ENCODE measurements at regions not wholly inside any gene's neighbourhood (a gene's known extent, or its start where the extent isn't known, plus 50 kb on each side); places are given as distances from the start of the nearest gene placed in this dataset.

DNA sequence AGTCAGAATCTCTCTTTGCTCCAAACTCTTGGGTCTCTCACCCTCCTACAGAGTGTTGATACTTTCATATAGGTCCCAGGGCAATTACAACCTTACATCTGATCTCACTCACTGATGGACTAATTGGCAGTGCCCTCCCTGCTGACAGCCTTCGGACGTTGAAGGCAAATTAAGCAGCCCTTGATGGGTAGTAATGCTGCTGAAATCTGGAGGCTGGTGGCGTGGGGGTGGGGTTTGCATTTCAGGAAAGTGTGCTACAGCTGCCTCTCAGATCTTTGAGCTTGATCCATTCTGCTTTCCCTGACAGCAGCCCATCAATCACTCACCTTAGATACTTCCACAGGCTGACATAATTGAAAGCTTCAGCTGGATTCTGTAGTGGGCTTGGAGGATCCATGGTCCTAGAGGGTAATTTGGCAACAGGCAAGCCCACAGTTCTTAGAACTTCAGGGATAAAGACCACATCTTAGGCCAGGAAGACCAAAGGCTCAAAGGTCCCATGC lies 349.1 kb upstream of the PODXL start:
- H3K27me3 ChIP-seq (ENCODE audit: control insufficient read depth, insufficient read depth, low read length), result peaks cover 42% of the 10 kb centered on the region
- H3K9me3 ChIP-seq (ENCODE audit: control insufficient read depth, low read depth, low read length), result no peaks in the 10 kb centered on the region
- no peaks in the 10 kb centered on the region for H3K36me3 ChIP-seq (ENCODE audit: control insufficient read depth, low read depth, low read length)
- H3K4me3 ChIP-seq (ENCODE audit: low read length), result no peak overlapping the region
- H3K9ac ChIP-seq (ENCODE audit: low read length), result no peak overlapping the region
- H3K27ac ChIP-seq (ENCODE audit: low read length), result no peak overlapping the region
- H3K4me1 ChIP-seq (ENCODE audit: control insufficient read depth, low read depth, low read length), result no peaks in the 10 kb centered on the region

DNA sequence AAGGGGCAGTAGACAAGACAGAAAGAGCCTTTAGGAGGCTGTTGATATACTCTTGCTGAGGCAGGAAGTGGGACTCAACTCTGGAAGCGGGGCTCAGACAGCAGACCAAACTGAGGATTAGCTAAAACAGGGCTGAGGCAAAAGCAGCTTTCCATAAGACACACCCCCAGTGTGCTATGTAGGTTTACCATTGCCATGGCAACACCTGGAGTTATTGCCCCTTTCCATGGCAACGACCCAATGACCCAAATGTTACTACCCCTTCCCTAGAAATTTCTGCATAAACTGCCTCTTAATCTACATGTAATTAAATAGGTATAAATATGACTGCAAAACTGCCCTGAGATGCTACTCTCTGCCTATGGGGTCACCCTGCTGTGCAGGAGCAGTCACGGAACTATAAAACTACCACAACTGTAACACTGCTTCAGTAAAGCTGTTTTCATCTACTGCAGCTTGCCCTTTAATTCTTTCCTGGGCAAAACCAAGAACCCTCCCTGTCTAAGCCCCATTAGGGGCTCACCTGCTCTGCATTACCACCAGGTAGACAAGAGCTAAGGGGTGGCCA lies 348.4 kb upstream of the PODXL start:
- H3K4me1 ChIP-seq (ENCODE audit: control insufficient read depth, low read depth, low read length), result no peaks in the 10 kb centered on the region
- no peak overlapping the region for H3K27ac ChIP-seq (ENCODE audit: low read length)
- H3K9ac ChIP-seq (ENCODE audit: low read length), result no peak overlapping the region
- peaks cover 35% of the 10 kb centered on the region for H3K27me3 ChIP-seq (ENCODE audit: control insufficient read depth, insufficient read depth, low read length)
- H3K36me3 ChIP-seq (ENCODE audit: control insufficient read depth, low read depth, low read length), result no peaks in the 10 kb centered on the region
- no peaks in the 10 kb centered on the region for H3K9me3 ChIP-seq (ENCODE audit: control insufficient read depth, low read depth, low read length)
- H3K4me3 ChIP-seq (ENCODE audit: low read length), result no peak overlapping the region

DNA sequence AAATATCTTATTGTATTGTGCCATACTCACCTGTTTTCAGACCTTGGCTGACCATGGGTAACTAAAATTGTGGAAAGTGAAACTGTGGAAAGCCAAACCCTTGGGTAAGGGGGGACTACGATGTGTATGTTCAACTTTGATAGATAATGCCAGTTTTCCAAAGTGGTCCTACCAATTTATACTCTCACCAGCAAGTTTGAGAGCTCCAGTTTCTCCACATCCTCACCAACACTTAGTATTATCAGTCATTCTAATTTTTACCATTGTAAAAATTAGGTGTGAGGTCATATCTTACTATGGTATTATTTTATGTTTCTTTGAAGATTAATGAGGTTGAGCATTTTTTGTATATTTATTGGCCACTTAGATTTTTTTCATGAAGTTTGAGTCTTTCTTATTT lies 346.9 kb upstream of the PODXL start:
- no peak overlapping the region for H3K4me3 ChIP-seq (ENCODE audit: low read length)
- H3K4me1 ChIP-seq (ENCODE audit: control insufficient read depth, low read depth, low read length), result no peaks in the 10 kb centered on the region
- H3K9ac ChIP-seq (ENCODE audit: low read length), result no peak overlapping the region
- no peak overlapping the region for H3K27ac ChIP-seq (ENCODE audit: low read length)
- no peaks in the 10 kb centered on the region for H3K9me3 ChIP-seq (ENCODE audit: control insufficient read depth, low read depth, low read length)
- peaks cover 20% of the 10 kb centered on the region for H3K27me3 ChIP-seq (ENCODE audit: control insufficient read depth, insufficient read depth, low read length)
- no peaks in the 10 kb centered on the region for H3K36me3 ChIP-seq (ENCODE audit: control insufficient read depth, low read depth, low read length)

DNA sequence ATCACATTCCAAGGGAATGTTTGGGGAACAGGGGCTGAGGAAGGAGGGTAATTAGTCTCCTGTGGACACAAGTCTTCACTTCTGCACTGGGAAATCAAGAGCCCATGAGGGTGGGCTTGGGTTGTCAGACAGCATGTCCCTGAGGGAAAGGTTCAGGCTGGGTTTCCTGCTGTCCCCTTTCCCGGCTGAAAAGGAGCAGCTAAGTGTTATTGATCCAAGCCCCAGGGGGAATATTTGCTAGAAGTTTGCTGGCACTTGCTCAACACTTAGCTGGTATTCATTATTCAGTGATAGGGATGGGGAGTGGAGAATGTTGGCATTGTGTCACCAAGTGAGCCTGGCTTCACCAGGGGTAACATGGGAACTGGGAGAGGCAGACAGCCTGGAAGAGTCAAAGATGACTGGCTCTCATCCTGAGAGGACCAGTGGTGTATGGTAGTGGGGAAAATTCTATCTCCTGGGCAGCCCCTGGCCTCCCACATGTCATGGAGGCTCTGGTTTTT lies 344.4 kb upstream of the PODXL start:
- Histone ChIP-seq H3K4me1 (ENCODE audit: control insufficient read depth, low read depth, low read length) (peaks cover 17% of the 10 kb centered on the region), H3K9me3 (ENCODE audit: control insufficient read depth, low read depth, low read length) (no peaks in the 10 kb centered on the region), H3K9ac (ENCODE audit: low read length) (no peak overlapping the region), H3K27ac (ENCODE audit: low read length) (no peak overlapping the region), H3K4me3 (ENCODE audit: low read length) (no peak overlapping the region), H3K36me3 (ENCODE audit: control insufficient read depth, low read depth, low read length) (no peaks in the 10 kb centered on the region), H3K27me3 (ENCODE audit: control insufficient read depth, insufficient read depth, low read length) (no peaks in the 10 kb centered on the region)

DNA sequence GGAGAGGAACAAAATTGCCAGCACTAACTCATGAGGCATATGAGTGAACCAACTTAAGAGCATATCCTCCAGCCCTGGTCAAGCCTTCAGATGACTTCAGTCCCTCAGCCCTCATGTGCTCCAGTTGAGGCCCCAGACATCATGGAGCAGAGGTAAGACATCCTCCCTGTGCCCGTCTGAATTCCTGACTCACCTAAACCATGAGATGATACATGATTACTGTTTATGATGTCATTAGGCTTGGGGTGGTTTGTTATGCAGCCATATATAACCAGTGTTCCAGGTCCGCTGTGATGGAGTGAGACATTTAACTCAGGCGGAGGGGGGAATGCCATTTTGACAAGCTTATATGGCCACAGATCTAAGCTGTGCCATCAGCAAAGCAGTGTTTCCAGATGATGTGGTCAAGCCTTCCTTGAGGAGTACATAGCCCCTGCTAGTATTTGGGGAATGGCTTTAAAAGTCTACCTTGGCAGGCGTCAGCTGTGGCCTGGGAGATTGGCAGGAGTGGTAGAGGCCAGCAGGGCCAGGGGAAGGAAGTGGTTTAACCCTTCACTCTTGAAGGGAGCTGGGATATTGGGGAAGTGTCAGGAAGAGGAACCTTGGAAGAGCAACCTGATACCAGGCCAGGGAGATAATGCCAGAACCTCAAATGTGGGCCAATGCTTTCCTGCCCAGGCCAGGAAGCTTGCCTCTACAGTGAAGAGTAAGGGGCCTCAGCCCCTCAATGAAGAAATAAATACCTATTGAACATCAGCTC lies 343.0 kb upstream of the PODXL start:
- Histone ChIP-seq H3K4me1 (ENCODE audit: control insufficient read depth, low read depth, low read length) (peaks cover 25% of the 10 kb centered on the region), H3K27ac (ENCODE audit: low read length) (no peak overlapping the region), H3K4me3 (ENCODE audit: low read length) (no peak overlapping the region), H3K27me3 (ENCODE audit: control insufficient read depth, insufficient read depth, low read length) (no peaks in the 10 kb centered on the region), H3K9me3 (ENCODE audit: control insufficient read depth, low read depth, low read length) (no peaks in the 10 kb centered on the region), H3K36me3 (ENCODE audit: control insufficient read depth, low read depth, low read length) (no peaks in the 10 kb centered on the region), H3K9ac (ENCODE audit: low read length) (no peak overlapping the region)

DNA sequence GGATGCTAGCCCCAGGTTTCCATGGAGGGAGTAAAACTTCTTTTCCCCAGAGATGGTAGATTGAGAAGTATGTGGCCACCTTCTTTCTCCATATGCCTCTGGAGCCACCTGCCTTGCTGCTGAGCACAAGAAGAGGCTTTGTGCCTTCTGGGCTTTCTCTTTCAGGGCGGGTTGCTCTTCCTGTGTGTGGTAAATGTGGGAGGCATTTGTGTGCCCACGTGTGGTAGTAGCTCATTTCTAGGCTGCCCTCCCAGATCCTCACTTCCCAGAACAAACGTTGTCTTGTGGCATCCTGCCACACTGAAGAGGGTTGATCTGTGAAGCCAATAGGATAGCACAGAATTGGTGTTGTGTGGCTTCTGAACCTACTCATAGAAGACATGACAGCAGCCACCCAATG lies 342.0 kb upstream of the PODXL start:
- Histone ChIP-seq H3K27ac (ENCODE audit: low read length) (no peak overlapping the region), H3K4me1 (ENCODE audit: control insufficient read depth, low read depth, low read length) (peaks cover 25% of the 10 kb centered on the region), H3K4me3 (ENCODE audit: low read length) (no peak overlapping the region), H3K9ac (ENCODE audit: low read length) (no peak overlapping the region), H3K36me3 (ENCODE audit: control insufficient read depth, low read depth, low read length) (no peaks in the 10 kb centered on the region), H3K9me3 (ENCODE audit: control insufficient read depth, low read depth, low read length) (no peaks in the 10 kb centered on the region), H3K27me3 (ENCODE audit: control insufficient read depth, insufficient read depth, low read length) (no peaks in the 10 kb centered on the region)

DNA sequence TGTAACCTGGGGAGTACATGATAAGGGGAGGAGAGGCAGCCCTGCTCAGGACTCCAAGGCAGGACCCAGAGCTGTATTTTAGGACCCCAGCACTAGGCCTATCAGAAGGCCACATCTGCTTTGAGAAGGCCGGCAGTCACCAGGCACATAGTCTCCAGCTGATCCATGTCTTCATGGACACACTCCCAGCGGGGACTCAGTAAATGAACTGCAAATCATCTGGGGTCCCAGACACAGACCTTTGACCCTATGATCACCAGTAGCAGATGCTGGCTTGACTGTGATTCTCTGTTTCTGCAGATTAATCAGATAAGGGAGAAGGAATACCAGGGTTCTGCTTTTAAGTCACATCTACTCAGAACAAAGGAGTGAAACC lies 341.4 kb upstream of the PODXL start:
- no peak overlapping the region for H3K9ac ChIP-seq (ENCODE audit: low read length)
- H3K36me3 ChIP-seq (ENCODE audit: control insufficient read depth, low read depth, low read length), result no peaks in the 10 kb centered on the region
- H3K27ac ChIP-seq (ENCODE audit: low read length), result no peak overlapping the region
- H3K4me1 ChIP-seq (ENCODE audit: control insufficient read depth, low read depth, low read length), result peaks cover 25% of the 10 kb centered on the region
- no peaks in the 10 kb centered on the region for H3K27me3 ChIP-seq (ENCODE audit: control insufficient read depth, insufficient read depth, low read length)
- H3K4me3 ChIP-seq (ENCODE audit: low read length), result no peak overlapping the region
- no peaks in the 10 kb centered on the region for H3K9me3 ChIP-seq (ENCODE audit: control insufficient read depth, low read depth, low read length)

DNA sequence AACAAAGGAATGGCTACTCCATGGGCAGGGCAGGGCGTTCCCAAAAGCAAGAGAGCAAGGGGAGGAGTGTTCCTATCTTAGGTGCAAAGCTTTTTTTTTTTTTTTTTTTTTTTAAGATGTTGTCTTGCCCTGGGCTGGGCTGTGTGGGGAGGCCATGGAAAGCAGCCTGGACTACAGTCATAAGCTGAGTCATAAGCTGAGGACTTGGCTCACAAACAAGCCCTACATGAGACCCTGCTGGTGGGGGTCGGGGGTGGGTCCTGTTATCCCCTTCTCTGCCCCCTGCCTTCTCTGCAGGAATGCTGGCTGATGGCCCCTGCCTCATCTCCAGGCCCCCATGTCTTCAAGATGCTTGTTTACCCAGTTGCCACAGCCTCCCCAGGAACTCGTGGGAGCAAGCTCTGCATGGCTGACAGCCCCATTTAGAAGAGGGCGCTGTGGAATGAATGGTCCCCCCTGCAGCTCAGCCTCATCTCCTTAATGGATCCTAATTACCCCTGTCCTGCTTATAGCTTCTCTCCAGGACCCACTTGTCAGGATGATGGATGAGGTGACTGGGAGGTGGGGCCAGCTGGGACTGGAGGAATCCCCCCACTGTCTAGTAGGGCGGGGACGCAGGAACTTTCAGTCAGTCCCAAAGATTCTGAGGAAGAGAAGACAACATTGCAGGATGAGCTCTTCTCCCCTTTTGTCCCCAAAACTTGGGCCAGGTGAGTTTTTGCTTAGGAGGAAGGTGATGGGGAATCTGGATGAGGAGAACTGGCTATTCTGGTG lies 340.8 kb upstream of the PODXL start:
- H3K9me3 ChIP-seq (ENCODE audit: control insufficient read depth, low read depth, low read length), result no peaks in the 10 kb centered on the region
- no peaks in the 10 kb centered on the region for H3K27me3 ChIP-seq (ENCODE audit: control insufficient read depth, insufficient read depth, low read length)
- H3K27ac ChIP-seq (ENCODE audit: low read length), result no peak overlapping the region
- H3K9ac ChIP-seq (ENCODE audit: low read length), result no peak overlapping the region
- peak overlapping the region; percentile 34 for H3K4me3 ChIP-seq (ENCODE audit: low read length)
- peaks cover 25% of the 10 kb centered on the region for H3K4me1 ChIP-seq (ENCODE audit: control insufficient read depth, low read depth, low read length)
- no peaks in the 10 kb centered on the region for H3K36me3 ChIP-seq (ENCODE audit: control insufficient read depth, low read depth, low read length)

DNA sequence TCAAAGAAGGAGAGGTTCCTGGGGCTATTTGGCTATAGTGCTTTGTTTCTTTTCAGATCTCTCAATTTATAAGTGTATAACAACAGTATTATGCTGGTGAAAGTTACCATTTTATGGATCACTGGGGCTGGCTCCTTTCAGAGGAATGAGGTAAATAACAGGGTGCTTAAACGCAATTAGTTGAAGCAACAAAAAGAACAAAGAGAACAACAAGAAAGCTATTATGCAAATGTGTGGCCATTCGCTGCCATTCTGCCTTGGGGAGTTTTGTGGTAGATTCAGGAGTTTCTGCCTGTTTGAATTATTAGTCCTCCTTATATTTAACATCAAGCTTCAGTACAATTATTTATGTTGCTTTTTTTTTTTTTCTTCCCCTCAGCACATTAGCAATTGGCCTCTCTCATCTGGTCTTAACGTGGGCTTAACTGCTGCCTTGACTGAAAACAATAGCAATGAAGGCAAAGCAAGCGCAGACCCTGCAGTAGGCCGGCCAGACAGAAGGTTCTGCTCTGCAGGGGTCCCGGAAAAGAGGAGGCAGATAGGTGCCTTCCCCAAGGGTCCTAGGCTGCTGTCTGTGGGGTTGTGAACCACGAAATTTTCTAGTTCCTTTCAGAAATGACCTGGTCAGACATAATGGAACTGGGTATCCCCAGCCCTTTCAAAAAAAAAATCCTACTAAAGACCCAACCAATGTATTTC lies 339.9 kb upstream of the PODXL start:
- H3K4me3 ChIP-seq (ENCODE audit: low read length), result peak overlapping the region; percentile 34
- H3K9ac ChIP-seq (ENCODE audit: low read length), result no peak overlapping the region
- H3K27me3 ChIP-seq (ENCODE audit: control insufficient read depth, insufficient read depth, low read length), result no peaks in the 10 kb centered on the region
- no peaks in the 10 kb centered on the region for H3K9me3 ChIP-seq (ENCODE audit: control insufficient read depth, low read depth, low read length)
- H3K36me3 ChIP-seq (ENCODE audit: control insufficient read depth, low read depth, low read length), result no peaks in the 10 kb centered on the region
- H3K27ac ChIP-seq (ENCODE audit: low read length), result no peak overlapping the region
- peaks cover 25% of the 10 kb centered on the region for H3K4me1 ChIP-seq (ENCODE audit: control insufficient read depth, low read depth, low read length)

DNA sequence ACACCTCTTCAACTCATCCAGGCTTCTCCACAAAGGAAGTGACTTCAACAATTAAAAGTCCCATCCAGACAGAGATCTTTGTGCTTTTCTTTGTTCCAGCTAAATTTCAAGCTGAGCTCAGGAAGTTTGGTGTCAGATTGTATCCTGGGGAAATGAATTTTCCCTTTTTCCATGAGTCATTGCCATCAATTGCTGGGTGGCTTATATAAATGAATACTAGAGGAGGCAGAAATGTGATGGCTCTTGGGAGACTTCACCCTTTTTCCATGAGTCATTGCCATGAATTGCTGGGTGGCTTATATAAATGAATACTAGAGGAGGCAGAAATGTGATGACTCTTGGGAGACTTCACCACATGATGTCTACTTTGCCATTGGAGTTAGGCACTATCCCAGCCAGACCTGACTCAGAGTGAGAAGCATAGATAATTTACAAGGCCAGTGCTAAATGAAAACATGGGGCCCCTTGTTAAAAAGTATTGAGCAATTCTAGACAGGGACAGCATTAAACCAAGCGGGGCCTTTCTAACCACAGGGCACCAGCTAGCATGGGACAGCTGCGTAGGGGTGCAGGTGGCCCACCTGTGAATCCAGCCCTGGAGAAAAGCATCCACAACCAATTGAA lies 339.2 kb upstream of the PODXL start:
- H3K9ac ChIP-seq (ENCODE audit: low read length), result no peak overlapping the region
- no peak overlapping the region for H3K4me3 ChIP-seq (ENCODE audit: low read length)
- H3K27me3 ChIP-seq (ENCODE audit: control insufficient read depth, insufficient read depth, low read length), result no peaks in the 10 kb centered on the region
- H3K36me3 ChIP-seq (ENCODE audit: control insufficient read depth, low read depth, low read length), result no peaks in the 10 kb centered on the region
- H3K9me3 ChIP-seq (ENCODE audit: control insufficient read depth, low read depth, low read length), result no peaks in the 10 kb centered on the region
- H3K27ac ChIP-seq (ENCODE audit: low read length), result no peak overlapping the region
- peaks cover 25% of the 10 kb centered on the region for H3K4me1 ChIP-seq (ENCODE audit: control insufficient read depth, low read depth, low read length)
